GM21717 (cell line): ENCODE measurements at regions not wholly inside any gene's neighbourhood (a gene's known extent, or its start where the extent isn't known, plus 50 kb on each side); places are given as distances from the start of the nearest gene placed in this dataset.
"Not testable (repeated sequence)": the region's sequence is repeated elsewhere in the genome, so short reads cannot be mapped to it uniquely, and the experiment has no call there.

Experiments
- ATAC-seq: cut with Tn5 transposase; IDR thresholded peaks from one replicate; pipeline ENCODE4 v1.9.1; 2021; ENCODE audit warnings: mild to moderate bottlenecking, moderate library complexity; ENCODE audit not compliant: unreplicated experiment

DNA sequence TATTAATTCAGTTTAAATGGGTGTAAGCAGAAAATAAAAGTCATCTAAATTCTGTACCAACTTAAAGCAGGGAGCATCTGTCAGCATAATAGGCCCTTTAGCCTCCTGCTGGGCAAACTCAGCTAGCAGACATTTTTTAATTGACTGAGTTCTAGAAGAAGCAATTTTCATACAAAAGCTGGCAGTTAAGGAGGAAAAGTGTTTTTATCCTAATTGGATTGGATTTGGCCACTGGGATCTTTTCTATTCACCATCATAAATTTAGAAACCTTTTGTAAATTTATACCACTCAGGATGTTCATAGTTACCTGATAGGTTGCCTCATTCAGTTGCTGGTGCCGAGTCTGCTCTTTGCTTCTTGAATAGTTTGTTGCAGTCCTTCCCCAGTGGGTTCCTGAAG, 262.7 kb upstream of the FSIP2 start:
- no peak for ATAC-seq

DNA sequence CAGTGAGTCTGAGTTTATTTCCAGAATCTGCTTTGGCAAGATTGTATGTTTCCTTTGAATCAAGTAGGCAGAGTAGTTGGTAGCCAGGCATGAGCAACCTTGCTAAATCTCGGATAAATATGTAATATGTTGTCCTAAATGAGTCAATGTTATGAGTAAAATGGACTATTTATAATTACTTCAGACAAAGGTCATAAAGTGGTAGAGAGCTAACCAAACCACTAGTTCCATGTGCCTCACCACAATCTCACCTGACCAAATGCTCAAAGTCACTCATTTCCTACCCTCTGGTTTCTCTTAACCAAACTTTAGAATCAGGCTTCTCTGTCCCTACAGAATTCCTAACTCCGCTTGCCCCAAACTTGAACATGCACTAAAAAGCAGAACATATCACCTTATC, 261.2 kb upstream of the FSIP2 start:
- ATAC-seq, result no peak

DNA sequence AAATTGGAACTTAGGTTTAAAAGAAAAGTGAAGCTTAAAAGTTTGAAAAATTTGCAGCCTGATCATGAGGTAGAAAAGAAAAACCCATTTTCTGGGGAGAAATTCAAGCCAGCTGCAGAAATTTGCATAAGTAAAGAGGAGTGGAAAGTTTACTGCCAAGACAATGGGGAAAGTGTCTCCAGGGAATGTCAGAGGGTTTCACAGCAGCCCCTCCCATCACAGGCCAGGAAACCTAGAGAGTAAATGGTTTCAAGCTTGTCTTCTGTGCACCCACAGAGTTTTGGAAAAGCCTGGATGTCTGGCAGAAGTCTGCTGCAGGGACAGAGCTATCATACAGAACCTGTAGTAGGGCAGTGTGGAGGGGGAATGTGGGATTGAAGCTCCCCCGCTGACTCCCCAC, 254.0 kb upstream of the FSIP2 start:
- ATAC-seq, result no peak

DNA sequence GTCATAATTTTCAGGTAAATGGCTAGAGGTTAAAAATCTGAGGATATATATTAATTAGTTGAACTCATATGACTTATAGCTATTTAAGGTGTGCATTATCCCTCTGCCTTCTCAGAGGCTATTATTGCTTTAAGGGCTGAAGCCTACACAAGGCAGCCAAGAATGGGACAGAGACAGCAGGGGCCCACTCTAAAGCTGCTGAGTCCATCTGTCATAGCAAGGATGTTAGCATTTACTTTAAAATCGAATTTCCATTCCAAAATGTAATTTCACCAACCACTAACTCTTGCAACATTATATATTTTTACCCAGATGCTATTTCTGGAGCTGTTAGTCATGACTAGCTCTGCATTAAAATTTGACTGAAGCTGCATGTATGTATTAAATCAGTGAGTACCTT, 236.3 kb upstream of the FSIP2 start:
- no peak for ATAC-seq

DNA sequence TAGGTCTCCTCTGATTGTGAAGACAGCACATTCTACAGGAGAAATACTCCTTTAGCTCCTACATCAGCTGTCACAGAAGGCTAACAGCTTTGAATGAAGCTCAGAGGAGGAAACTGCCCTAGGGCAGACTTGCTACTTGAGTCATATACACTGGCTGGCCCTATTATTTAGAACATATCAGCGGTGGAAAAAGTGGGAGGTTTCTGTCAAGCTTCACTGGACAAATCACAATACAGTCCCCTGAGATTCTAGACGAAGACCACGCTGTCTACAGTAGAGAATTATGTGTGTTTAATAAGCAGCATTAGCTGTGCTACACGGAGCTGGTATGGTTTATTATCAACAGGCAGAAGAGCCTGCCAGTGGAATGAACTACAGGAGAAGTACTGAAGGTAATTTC, 230.9 kb upstream of the FSIP2 start:
- no peak for ATAC-seq

DNA sequence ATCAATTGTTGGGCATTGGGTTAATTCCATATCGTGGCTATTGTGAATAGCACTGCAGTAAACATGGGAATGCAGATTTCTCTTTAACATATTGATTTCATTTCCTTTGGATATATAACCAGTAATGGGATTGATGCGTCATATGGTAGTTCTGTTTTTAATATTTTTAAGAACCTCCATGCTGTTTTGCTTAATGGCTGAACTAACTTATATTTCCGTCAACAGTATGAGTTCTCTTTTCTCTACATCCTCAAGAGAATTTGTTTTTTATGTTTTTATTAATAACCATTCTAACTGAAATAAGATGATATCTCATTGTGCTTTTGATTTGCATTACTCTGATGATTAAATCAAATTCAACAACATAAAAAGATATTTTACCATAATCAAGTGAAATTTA, 228.5 kb upstream of the FSIP2 start:
- ATAC-seq, result no peak

DNA sequence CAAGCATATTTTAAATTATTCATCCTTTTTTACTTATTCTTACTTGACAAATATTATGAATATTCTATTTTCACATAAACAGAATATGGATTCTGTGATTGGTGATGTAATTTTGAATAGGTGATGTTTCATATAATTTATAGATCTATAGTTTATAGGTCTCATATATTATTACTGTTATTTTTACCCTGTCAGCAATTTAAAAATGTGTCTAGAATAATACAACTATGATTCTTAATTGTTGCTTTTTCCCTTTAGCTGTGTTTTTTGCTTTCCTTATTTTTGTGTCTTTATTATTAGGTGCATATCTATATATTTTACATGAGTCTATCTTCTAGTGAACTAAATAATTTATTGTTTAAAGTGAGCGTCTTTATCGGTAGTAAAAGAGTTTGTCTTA, 226.7 kb upstream of the FSIP2 start:
- no peak for ATAC-seq

DNA sequence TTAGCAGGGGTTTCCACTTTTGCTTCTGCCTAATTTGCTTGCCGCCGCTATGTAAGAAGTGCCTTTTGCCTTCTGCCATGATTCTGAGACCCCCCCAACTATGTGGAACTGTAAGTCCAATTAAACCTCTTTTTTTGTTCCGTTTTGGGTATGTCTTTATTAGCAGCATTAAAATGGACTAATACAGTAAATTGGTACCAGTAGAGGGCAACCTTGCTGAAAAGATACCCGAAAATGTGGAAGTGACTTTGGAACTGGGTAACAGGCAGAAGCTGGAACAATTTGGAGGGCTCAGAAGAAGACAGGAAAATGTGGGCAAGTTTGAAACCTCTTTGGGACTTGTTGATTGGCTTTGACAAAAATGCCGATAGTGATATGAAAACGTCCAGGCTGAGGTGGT, 216.1 kb upstream of the FSIP2 start:
- no peak for ATAC-seq

DNA sequence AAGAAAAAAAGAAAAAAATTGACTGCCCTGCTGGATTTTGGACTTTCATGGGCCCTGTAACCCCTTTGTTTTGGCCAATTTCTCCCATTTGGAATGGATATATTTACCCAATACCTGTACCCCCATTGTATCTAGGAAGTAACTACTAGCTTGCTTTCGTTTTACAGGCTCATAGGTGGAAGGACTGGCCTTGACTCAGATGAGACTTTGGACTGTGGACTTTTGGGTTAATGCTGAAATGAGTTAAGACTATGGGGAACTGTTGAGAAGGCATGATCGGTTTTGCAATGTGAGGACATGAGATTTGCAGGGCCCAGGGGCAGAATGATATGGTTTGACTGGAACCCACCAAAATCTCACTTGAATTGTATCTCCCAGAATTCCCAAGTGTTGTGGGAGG, 214.4 kb upstream of the FSIP2 start:
- not testable (repeated sequence) for ATAC-seq

DNA sequence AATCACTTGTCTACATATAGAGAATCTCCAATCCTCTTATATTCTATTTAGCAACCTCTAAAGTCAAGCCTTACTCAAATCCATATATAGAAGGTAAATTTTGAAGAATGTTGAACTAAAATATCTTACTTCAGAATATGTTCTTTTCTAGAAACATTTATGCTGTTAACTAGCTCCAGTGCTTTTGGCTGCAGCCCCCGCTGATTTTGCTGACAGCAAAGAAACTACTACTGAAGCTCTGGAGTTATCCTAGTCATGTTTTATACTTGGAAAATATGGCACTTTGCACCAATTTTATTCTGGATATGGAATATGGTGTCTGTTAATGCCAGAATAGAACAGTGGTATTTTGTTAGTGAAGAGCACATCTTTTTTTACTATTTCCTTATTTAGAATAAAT, 212.4 kb upstream of the FSIP2 start:
- no peak for ATAC-seq

DNA sequence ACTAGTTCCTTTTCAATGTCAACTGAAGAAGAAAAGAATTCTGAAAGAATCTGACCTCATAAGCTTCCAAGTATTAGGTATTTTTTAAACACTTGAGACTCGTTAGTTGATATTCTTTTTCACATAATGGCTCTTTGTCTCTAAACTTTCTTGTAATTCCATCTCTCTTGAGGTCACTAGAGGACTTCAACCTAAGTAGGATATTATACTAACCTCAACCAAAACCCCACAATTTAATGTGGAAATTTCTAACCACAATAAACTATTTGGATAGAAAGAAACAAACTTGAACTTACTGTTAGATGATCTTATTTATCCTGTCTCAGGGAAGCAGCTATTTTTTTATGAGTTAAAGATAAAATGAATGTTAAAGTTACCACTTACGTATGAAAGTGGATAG, 206.9 kb upstream of the FSIP2 start:
- ATAC-seq, result no peak

DNA sequence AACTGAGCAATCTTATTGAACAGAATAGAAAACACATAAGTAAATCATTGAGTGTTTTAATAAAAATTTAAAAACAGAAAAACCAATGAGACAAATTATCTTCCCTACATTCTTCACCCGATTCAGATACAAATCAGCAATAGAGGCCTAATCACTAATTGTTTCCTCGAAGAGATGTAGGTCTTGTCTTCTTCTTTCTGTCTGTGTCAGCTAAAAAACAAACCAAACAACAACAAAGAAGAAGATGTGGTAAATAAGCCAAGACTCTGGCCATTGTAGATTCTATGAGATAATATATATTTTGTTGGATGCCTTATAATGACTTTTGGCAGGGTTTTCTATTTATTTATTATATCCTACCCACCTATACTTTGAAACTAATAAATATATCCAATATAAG, 200.9 kb upstream of the FSIP2 start:
- no peak for ATAC-seq

DNA sequence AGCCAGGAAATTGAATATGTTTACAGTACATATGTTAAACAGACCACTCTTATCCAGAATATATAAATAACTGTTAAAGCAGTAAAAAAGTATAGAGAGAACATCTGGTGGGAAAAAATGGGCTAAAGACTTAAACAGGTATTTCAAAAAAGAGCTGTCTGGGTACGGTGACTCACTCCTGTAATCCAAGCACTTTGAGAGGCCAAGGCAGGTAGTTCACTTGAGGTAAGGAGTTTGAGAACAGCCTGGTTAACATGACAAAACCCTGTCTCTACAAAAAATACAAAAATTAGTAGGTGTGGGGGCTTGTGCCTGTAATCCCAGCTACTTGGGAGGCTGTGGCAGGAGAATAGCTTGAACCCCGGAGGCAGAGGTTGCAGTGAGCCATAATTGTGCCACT, 171.4 kb upstream of the FSIP2 start:
- no peak for ATAC-seq

DNA sequence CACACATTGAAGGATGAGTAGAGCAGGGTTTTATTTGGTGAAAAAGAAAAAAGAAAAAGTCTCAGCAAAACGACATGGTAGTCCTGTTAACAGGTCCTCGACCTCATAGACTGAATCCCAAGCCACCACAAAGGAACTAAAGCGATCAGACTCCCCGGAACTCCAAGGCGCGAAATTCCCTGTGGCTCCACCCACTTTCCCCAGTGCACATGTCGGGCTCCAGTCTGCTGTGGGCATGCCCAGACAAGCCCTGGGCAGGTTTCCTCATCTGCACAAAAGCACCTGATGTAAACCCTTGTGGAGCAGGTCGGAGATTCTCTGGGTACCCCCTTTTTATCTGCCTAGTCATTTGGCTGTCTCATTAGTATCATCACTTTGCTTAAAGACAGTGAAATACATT, 170.7 kb upstream of the FSIP2 start:
- ATAC-seq, result no peak

DNA sequence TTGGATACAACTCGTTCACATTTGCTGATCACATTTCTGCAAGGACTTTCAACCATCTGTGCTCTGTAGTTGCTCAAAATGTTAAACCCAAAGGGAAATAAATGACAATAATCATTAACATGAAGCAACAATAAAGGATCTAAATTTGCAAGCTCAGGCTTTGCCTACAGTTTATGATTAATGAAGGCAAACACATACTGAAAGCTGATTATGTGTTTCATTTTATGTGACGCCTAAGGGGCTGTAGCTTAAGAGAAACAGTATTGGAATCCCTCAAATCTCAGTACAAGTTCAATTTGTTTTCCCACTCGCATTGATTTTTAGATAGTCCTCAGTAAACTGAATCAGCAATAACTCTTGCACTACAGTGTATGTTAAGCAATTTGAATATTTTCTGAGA, 160.3 kb upstream of the FSIP2 start:
- no peak for ATAC-seq

DNA sequence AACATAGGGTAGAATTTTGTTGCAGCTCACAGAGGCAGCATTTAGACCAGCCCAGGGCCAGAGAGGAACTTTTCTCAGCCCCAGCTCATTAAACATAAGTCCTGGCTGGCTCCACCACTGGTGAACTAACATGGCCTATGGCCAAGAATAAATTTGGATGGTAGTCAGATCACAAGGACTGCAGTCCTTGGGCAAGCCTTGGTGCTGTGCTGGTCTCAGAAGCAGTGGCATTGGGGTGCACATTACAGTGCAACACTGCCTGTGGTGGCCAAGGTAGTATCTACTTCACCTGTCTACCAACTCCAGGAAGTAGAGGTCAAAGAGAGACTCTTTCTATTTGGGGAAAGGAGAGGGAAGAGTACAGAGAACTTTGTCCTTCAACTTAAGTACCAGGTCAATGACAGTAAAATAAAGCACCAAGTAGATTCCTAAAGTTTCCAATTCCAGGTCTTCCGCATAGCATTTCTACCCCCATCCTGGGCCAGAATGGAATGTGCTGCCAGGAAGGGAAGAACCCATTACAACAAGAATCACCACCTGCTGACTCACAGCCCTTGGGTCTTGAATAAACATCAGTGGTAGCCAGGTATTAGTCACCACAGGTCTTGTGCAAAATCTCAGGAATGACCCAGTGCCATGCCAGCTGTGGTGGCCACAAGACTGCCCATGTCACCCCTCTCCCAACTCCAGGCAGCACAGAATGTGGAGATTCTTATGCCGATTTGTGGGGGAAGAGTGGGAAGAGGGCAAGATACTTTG, 155.4 kb upstream of the FSIP2 start:
- ATAC-seq, result no peak

DNA sequence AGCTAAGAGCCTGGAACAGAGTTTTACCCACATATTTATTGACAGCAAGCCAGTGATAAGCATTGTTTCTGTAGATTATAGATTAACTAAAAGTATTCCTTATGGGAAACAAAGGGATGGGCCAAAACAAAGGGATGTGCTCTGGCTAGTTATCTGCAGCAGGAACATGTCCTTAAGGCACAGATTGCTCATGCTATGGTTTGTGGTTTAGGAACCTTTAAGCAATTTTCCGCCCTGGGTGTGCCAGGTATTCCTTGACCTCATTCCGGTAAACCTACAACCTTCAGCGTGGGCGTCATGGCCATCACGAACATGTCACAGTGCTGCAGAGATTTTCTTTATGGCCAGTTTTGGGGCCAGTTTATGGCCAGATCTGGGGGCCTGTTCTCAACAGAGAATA, 153.4 kb upstream of the FSIP2 start:
- ATAC-seq, result not testable (repeated sequence)

DNA sequence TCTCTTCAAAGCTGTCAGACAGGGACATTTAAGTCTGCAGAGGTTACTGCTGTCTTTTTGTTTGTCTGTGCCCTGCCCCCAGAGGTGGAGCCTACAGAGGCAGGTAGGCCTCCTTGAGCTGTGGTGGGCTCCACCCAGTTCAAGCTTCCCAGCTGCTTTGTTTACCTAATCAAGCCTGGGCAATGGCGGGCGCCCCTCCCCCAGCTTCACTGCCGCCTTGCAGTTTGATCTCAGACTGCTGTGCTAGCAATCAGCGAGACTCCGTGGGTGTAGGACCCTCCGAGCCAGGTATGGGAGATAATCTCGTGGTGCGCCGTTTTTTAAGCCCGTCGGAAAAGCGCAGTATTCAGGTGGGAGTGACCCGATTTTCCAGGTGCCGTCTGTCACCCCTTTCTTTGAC, 147.3 kb upstream of the FSIP2 start:
- ATAC-seq, result not testable (repeated sequence)

DNA sequence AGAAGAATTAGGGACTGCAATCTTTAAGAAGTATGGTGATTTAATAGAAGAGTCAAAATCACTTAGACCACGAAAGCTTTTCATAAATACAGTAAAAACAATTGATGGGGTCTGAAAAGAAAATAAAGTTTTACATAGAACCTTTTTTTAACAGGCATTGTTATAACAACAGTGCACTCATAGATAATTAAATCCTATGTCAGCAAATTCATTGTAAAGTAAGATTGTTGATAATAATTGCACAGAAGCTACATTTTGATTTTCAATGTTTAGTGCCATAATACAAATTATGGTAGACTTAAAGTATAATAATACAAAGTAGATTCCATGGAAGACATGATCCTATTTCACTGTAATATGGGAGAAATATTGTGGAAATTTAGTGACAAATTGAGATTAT, 130.7 kb upstream of the FSIP2 start:
- no peak for ATAC-seq

DNA sequence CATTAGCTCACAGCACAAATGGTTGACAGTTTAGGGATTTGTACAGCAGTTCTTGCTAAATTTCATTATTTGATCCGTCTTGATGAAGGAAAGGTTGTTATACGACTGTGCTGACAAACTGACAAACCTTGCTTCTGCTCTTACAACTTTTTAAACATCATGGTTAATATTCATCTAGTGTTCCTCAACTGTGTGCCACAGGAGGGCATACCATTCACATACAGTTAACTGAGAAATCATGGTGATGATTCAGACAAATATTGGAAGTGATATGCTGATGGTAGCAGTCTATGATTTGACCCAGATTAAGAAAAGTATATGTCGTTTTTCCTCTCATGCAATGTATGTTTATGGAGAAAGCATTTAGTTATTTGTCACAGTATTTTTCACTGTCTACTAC, 129.8 kb upstream of the FSIP2 start:
- no peak for ATAC-seq

DNA sequence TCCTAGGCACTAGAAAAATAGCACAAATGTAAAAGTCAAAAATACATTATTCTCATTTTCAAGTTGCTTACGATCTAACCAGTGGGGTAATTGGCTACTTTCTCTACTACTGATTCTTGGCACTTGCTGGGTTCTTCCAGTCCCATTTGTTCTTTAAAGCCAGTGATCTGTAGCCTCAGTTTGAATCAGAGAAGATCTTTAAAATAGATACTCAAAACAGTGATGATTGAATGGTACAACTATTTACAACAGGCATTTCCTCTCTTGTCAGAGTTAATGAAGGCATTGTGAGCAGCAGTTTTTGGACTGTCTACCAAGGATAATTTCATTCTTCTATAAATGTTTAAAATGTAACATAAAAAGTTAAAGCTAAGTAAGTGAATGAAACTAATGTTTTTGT, 128.3 kb upstream of the FSIP2 start:
- no peak for ATAC-seq

DNA sequence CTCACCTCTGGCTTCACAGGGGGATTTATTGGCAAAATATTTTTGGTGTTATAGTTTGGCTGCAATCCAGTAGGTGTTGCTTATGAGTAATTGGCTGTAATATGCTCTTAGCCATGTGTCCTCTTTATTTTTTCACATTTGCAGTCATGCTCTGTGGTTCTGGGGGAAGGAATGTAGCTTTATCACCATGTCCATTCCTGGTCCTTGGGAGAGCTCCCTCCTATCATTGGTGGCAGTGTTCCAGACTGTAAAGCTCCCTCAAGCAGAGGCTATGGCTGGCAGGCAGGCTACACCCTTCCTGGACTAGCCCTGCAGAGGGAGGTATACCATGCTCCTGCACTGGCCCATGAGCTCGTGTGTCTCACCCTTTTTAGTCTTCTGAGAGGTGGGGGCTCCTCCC, 120.0 kb upstream of the FSIP2 start:
- ATAC-seq, result no peak

DNA sequence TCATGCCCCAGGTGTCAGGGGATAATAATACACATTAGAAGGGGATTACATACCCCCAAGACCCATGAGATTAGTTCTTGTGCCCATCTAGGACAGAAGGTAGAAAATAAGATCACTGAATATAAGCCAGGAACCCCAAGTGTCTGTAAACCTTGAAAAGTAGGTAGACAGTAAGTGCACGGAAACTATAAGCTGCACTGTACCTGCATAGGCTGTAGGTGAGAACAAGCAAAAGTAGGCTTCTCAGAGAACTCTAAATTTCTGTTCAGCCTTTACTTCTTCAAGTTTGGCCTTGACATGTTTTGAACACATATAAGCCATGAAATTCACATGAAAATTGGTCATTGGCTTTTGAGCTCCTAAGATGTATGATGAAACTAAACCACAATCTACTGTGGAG, 113.0 kb upstream of the FSIP2 start:
- ATAC-seq, result no peak
